PFSK-1 (cell line): ENCODE measurements at regions not wholly inside any gene's neighbourhood (a gene's known extent, or its start where the extent isn't known, plus 50 kb on each side); places are given as distances from the start of the nearest gene placed in this dataset.

Experiments used
- FOXP2 ChIP-seq: optimal IDR thresholded peaks from 2 replicates; pipeline ENCODE3; 2011; ENCODE audit warnings: borderline replicate concordance, control low read depth, inconsistent platforms; ENCODE audit not compliant: insufficient read depth; ENCODE audit errors: extremely low read length, extremely low read depth
- POLR2AphosphoS5 ChIP-seq: IDR thresholded peaks from 2 replicates; pipeline ENCODE4 v1.6.1; 2012; ENCODE audit warnings: low read depth, mild to moderate bottlenecking, control low read depth, low read length, moderate library complexity
- SIN3A ChIP-seq: IDR thresholded peaks from 2 replicates; pipeline ENCODE4 v1.6.1; 2012; ENCODE audit warnings: mild to moderate bottlenecking, low read length, moderate library complexity, borderline replicate concordance; ENCODE audit not compliant: insufficient read depth
- TAF1 ChIP-seq: IDR thresholded peaks from 2 replicates; pipeline ENCODE4 v1.6.1; 2012; ENCODE audit warnings: low read length, control low read depth, borderline replicate concordance; ENCODE audit not compliant: insufficient read depth
- TF ChIP-seq, protein P1 (sequence below), 2 experiments: IDR thresholded peaks; 2 replicates each; pipeline versions ENCODE4 v1.6.1 to v1.8.0; 2011 to 2012; ENCODE audit warnings: low read depth in 2 of 2, low read length in 2 of 2, control low read depth in 1 of 2, inconsistent platforms in 1 of 2, mild to moderate bottlenecking in 1 of 2, moderate library complexity in 1 of 2; ENCODE audit not compliant: insufficient read depth in 1 of 2

DNA sequence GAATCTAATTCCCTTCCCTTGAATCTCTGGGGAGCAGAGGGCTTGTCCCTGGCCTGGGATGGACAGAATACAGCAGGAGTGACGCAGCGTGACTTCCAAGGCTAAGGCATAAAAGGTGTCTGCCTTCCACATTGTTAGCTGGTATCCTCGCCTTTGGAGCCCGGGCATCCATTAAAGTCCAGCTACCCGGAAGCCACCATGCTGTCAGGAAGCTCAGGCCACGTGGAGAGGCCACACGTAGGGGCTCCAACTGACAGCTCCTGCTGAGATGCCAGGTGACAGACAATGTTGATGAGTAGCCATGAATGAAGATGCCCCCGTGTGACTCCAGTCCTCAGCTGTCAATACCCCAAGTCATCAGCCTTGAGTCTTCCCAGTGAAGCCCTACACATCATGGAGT lies 99.9 kb downstream of the OAT start:
- TF ChIP-seq POLR2AphosphoS5 (no peak), SIN3A (no peak)

DNA sequence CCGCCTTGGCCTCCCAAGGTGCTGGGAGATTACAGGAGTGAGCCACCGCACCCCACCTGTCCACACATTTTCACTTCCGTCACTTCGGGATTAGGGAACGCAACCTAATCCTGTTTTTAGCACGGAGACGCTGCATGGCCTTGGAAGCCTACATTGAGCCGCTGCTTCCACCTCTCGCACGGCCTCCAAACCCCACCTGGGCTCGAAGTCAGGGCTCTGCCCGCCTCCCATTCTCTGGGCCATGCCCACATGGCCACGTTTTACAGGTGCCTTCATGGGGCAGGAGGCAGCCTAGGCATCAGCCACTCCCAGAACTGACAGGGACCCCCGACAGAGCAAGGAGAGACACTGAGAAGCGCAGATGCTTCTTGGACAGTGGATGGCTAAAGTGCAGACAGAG lies 100.6 kb downstream of the OAT start:
- TF ChIP-seq POLR2AphosphoS5 = no peak
- TF ChIP-seq SIN3A = no peak
- TF ChIP-seq, protein P1, sequence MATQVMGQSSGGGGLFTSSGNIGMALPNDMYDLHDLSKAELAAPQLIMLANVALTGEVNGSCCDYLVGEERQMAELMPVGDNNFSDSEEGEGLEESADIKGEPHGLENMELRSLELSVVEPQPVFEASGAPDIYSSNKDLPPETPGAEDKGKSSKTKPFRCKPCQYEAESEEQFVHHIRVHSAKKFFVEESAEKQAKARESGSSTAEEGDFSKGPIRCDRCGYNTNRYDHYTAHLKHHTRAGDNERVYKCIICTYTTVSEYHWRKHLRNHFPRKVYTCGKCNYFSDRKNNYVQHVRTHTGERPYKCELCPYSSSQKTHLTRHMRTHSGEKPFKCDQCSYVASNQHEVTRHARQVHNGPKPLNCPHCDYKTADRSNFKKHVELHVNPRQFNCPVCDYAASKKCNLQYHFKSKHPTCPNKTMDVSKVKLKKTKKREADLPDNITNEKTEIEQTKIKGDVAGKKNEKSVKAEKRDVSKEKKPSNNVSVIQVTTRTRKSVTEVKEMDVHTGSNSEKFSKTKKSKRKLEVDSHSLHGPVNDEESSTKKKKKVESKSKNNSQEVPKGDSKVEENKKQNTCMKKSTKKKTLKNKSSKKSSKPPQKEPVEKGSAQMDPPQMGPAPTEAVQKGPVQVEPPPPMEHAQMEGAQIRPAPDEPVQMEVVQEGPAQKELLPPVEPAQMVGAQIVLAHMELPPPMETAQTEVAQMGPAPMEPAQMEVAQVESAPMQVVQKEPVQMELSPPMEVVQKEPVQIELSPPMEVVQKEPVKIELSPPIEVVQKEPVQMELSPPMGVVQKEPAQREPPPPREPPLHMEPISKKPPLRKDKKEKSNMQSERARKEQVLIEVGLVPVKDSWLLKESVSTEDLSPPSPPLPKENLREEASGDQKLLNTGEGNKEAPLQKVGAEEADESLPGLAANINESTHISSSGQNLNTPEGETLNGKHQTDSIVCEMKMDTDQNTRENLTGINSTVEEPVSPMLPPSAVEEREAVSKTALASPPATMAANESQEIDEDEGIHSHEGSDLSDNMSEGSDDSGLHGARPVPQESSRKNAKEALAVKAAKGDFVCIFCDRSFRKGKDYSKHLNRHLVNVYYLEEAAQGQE (IDR thresholded peaks at IDR 0.05; ENCODE audit: insufficient read depth in 1 of 2, low read depth in 2 of 2, low read length in 2 of 2) = no peak
- TF ChIP-seq TAF1 = no peak
- no peak for TF ChIP-seq FOXP2

DNA sequence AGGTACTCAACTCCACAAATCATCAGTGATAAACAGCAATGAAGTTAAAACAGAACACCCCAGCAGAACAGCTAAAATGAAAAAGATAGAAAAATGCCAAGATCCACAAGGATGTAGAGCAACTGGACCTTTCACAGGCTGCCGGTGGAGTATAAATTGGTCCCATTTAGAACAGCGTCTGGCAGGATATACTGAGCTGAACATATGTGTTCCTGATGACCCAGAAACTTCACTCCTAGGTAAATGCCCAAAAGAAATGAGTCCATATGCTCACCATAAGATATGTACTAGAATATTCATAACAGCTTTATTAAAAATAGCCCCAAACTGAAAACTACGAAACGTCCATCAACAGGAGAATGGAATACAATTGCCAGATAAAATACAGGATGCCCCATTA lies 102.4 kb downstream of the OAT start:
- TF ChIP-seq SIN3A (no peak), TAF1 (no peak), FOXP2 (no peak), POLR2AphosphoS5 (no peak)
- TF ChIP-seq, protein P1 (IDR thresholded peaks at IDR 0.05; ENCODE audit: insufficient read depth in 1 of 2, low read depth in 2 of 2, low read length in 2 of 2) = no peak

DNA sequence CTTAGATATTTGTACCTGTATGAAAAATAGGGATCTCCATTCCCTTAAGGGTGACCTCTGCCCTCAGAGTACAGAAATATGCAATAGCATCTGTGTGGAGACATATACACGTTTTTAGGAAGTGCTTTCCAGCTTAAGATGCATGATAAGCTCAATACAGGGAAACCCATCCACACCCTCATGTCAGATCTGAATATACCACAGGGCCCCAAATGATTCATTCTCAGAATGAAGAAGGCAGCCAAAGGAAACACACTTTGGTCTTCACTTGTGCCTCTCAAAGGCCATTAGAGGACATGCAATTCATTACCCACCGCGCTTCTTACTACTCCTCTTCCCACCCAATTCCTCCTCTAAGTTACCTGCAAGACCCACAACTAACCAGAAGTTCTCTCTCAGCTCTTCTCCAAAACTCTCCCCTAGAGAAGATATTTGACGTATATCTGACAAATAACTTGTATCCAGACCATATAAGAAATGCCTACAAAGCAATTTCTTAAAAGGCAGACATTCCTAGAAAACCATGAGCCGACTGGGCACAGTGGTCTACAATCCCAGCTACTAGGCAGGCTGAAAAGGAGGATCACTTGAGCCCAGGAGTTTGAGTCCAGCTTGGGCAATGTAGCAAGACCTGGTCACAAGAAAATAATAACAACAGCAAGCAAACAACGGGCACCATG lies 103.0 kb downstream of the OAT start:
- TF ChIP-seq FOXP2 = no peak
- TF ChIP-seq POLR2AphosphoS5 = no peak
- no peak for TF ChIP-seq TAF1
- no peak for TF ChIP-seq SIN3A
- TF ChIP-seq, protein P1 (IDR thresholded peaks at IDR 0.05; ENCODE audit: insufficient read depth in 1 of 2, low read depth in 2 of 2, low read length in 2 of 2) = no peak

DNA sequence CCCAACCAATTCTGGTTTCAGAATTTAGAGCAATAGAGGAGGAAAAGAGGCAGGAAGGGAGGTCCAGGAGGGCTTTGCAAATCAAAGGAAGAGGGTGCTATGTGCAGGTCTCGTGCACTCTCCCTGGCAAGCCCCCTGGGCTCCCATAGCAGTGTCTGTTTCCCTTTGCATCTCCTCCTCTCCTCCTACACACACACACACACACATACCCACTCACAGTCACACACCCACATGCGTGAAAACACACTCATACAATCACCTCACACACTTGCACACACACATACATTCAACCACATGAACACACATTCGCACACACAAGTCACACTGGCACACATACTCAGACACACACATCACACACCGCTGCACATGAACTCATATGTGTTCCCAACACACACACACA lies 105.3 kb downstream of the OAT start:
- no peak for TF ChIP-seq TAF1
- TF ChIP-seq, protein P1 (IDR thresholded peaks at IDR 0.05; ENCODE audit: insufficient read depth in 1 of 2, low read depth in 2 of 2, low read length in 2 of 2) = no peak
- no peak for TF ChIP-seq FOXP2
- no peak for TF ChIP-seq POLR2AphosphoS5
- no peak for TF ChIP-seq SIN3A
